Sciatic nerve (tissue), 2 donors: ENCODE measurements at regions not wholly inside any gene's neighbourhood (a gene's known extent, or its start where the extent isn't known, plus 50 kb on each side); places are given as distances from the start of the nearest gene placed in this dataset.

ENCODE experiments used
- ATAC-seq: fragments of 200-7000 bp; cut with Tn5 transposase; one replicate; pipeline ENCODE4 v1.9.1; 2020; ENCODE audit warnings: mild to moderate bottlenecking, moderate library complexity
- DNase-seq: peaks from one replicate; pipeline ENCODE4 v3.0.0-alpha.2; 2020; ENCODE audit warnings: low spot score
- intact Hi-C: fragments of 100-400 bp; cut with DNase I; formaldehyde crosslinking; loops from one replicate; pipeline ENCODE4 v1.14.2; 2022
- donor health status: DM: no; HTN: no; CAD: no.
- donor health status: DM: no; HTN: no; CAD: no.

DNA sequence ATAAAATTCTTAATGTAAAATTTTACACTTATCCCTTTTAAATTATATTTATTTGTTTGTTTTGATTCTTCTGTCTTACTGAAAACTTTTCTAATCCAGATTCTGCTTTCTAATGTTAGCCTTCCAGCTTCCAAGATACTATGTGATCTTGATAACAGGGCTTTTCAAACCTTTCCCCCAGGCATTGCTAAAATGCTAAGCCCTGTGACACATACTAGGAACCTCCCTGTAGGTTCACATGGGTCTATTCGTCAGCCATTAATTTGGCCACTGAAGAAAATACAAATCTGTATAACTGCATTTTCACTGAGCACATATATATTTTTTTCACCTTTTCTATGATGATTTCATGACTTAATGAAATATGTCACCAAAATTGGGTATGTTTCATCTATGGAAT is 92.8 kb upstream of the MAP4K3 start:
- intact Hi-C loops: no loop called here
- ATAC-seq: no peak

GRCh38 chr2:39530411-39530866 is 93.4 kb upstream of the MAP4K3 start:
- DNase-seq: no peak
- intact Hi-C loops: no loop called here
- ATAC-seq: no peak

More for the DNA sequence above, 92.8 kb upstream of the MAP4K3 start:
- no peak for DNase-seq

GRCh38 chr2:39531220-39531777 is 94.2 kb upstream of the MAP4K3 start:
- no peak for ATAC-seq

DNA sequence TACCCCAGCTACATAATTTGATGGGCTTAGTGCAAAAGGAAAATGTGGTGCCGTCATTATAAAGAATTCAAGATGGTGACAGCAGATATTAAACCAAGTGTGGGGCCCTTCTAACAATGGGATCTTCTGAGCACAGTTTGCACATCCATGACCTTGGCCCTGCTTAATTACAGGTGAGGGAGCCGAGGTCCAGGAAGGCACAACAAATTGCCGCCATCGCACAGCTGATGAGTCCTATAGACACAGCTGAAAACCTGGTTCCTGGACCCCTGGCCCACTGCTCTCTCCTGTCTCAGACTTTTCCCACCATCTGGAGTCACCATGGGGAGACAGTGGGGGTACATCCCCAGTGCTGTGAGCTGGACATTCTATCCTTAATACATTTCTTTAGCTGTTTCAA is 95.8 kb upstream of the MAP4K3 start:
- intact Hi-C loops: no loop called here
- ATAC-seq (no peak), DNase-seq (no peak)

More at GRCh38 chr2:39531220-39531777, 94.2 kb upstream of the MAP4K3 start:
- no peak for DNase-seq
- intact Hi-C loops: no loop called here

DNA sequence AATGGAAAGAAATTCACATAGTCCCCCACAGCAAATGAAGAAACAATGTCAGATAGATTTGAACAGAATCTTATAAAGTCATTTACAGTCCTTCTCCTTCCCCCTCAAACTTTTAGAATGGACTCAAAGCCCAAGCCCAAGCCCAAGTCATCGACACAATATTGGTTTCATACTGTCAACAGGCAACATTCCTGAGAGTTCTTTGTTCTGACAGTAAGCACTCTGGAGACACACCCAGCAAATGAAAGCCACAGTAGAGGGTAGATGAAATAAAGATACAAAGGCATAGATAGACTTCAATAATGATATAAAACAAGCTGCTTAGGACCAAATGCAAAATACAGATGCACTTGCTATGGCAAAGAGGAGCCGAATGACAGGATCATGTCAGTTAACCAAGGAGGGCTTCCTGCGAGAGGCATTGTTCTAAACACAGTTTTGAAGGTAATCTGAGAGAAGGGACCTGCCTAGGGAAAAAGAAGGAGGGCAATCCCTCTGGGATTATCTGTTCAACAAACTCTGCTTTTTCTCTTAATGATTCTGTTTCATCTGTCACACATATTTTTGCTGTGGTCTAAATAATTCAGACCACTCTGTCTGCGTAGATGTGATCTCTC is 97.1 kb upstream of the MAP4K3 start:
- ATAC-seq (no peak), DNase-seq (no peak)
- intact Hi-C loops: no loop called here

- no peak for DNase-seq
- intact Hi-C loops: no loop called here
- ATAC-seq: no peak
These were observed 98.6 kb upstream of the MAP4K3 start for GRCh38 chr2:39535636-39536185.

DNA sequence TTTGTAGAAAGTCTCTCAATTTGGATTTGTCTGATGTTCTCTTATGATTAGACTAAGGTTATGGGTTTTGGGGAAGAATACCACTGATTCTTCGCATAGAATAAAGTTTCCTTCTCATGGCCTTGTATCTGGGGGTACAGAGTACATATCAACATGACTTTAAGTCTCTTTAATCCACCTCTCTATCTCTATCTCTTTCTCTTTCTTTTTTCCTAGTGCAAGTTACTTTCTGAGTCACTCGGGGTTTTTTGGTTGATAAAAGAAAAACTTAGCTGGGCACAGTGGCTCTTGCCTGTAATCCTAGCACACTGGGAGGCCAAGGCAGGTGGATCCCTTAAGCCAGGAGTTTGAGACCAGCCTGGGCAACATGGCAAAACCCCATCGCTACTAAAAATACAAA is 100.1 kb upstream of the MAP4K3 start:
- no peak for DNase-seq
- ATAC-seq: no peak

DNA sequence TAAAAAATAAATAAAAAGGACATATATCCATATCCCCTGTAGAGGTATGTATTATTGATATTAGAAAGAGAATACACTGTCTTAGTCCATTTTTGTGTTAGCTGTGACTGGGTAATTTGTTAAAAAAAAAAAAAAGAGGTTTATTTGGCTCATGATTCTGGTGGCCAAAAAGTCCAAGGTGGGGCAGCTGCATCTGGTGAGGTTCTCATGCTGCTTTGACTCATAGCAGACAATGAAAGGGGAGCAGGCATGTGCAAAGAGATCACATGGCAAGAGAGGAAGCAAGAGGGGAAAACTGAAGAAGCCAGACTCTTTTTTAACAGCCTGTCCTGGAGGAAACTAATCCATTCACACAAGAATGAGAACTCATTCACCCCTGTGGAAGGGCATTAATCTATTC is 101.6 kb upstream of the MAP4K3 start:
- intact Hi-C loops: no loop called here
- no peak for ATAC-seq
- DNase-seq: no peak

More for the DNA sequence above, 100.1 kb upstream of the MAP4K3 start:
- intact Hi-C loops: no loop called here

DNA sequence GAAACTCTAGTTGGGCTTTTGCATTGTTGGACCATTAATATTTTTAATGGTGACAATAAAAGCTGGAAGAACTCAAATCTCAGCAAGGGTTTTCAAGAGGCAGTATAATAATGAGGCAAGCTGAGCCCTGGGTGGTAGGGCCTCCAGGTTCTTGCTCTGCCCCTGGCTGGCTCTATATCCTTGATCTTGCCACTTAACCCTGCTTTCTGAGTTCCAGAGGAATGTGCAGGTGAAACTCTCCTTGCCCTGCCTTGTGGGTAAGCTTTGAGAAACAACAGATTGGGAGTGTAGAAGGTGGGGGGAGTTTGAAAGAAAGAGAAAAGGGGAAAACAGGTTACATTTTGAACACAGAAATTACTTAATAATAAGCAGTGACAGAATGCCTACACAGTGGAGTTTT is 103.3 kb upstream of the MAP4K3 start:
- DNase-seq (no peak), ATAC-seq (no peak)
- intact Hi-C loops: no loop called here

GRCh38 chr2:39541011-39541930 is 104.2 kb upstream of the MAP4K3 start:
- ATAC-seq (no peak), DNase-seq (no peak)
- intact Hi-C loops: no loop called here

DNA sequence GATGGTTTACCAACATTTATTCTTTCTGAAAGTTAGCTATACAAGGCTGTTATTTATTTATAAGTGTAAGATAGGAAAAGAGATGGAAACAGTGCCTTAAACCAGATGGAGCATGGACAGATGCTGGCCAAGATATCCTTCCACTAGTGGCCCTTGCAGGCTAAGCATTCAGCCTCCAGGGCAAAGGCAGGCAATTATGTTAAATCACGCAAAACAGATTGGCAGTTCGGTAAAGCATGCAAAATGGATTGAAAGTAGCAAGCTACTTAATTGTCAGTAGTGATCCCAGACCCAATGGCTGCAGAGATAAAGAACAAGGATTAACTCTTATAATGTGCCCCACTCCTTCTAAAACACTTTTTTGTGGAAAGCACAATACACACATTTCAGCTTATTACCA is 105.4 kb upstream of the MAP4K3 start:
- intact Hi-C loops: no loop called here
- no peak for DNase-seq
- ATAC-seq: no peak

GRCh38 chr2:39545957-39546356 is 108.9 kb upstream of the MAP4K3 start:
- ATAC-seq (no peak), DNase-seq (no peak)
- intact Hi-C loops: no loop called here

DNA sequence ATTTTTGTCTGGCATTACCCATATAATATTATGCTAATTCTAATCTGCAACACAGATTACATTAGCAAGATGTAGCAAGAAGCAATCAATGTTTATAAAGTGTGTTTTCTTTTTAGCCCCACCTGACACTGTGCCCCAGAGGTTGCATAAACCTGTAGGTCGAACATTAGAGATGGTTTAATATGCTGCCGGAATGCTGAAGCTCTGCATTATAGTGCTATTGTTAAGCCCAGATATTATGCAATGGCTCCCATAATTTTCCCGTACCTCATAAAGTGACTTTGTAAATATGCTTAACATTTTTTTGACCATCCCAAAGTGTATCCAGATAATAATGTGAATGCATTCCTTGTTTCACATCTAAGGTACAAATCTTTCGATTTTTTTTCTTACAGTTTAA is 109.3 kb upstream of the MAP4K3 start:
- DNase-seq: no peak
- intact Hi-C loops: no loop called here
- ATAC-seq: no peak

- ATAC-seq (no peak), DNase-seq (no peak)
- intact Hi-C loops: no loop called here
These were observed 109.9 kb upstream of the MAP4K3 start for GRCh38 chr2:39546937-39547336.

DNA sequence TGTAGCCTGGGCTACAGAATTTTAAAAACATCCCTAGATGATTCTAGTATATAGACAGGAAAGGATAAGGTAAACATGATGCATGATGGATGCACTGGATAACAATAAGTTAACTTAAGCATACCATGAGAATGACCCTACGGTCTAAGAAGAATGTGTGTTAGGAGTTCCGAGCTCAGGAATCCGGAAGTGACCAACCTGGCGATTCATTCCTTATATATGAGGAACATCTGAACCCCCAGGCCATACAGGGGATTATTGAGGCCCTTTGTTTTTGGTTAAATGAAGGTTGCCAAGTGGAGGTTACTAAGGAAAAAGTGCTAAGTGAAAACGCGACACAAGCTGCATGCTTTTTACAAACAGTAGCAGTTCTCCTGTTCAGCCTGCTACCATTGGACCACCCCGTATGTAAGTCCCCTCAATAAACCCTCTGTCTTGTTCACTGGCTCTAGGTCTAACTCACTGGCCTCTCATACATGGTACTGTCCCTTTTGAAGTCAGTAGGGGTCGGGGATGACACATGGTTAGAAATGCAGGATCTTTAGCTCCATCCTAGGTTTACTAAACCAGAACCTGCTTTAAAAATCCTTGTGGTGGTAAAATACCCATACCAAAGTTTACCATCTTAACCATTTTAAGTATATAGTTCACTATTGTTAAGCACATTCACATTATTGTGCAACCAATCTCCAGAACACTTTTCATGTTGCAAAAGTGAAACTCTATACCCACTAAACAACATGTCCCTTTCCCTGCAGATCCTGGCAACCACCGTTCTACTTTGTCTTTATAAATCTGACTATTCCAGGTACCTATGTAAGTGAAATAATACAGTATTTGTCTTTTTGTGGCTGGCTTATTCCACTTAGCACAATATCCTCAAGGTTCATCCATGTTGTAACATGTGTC is 111.0 kb upstream of the MAP4K3 start:
- intact Hi-C loops: no loop called here
- ATAC-seq: no peak
- no peak for DNase-seq

DNA sequence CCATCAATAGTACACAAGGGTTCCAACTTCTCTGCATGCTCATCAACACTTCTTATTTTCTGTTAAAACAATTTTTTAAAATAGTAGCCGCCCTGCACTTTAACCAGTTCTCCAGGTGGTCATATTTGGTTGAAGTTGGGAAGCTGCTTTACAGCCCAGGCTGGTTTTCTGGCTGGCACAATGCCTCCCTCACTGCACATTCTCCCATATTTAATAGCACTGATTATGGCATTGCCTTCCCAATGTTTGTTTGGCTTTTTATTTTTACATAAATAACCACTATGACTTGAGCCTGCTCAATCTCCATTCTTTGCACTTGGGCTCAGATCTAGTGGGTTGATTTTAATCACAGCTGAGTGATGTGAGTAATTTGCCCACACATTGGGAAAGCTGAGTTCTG is 111.9 kb upstream of the MAP4K3 start:
- DNase-seq (no peak), ATAC-seq (no peak)
- intact Hi-C loops: no loop called here

DNA sequence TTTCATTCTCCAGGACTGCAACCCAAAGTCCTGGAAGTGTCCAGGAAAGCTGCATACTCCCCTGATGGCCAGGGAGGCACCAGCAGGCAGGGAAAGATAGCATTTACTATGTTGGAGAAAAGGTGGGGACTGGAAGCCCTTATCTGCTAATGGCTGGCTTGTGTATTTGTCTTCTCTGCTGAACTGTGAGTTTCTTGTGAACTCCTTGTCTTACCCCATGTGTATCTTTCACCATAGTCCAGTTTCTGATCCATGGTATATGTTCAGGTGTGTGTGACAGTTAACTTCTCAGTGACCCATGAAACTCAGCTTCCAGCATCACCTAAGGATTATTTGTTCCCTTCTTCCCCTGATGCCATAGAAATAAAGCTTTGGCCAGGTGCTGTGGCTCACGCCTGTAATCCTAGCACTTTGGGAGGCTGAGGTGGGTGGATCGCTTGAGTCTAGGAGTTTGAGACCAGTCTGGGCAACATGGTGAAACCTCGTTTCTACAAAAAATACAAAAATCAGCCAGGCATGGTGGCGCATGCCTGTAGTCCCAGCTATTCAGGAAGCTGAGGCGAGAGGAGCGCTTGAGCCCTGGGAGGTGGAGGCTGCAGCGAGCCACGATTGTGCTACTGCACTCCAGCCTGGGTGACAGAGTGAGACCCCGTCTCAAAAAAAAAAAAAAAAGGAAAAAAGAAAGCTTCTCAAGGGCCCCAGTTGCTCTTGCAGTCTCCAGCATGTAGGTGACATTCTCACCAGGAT is 112.8 kb upstream of the MAP4K3 start:
- no peak for ATAC-seq
- intact Hi-C loops: no loop called here
- DNase-seq: no peak

DNA sequence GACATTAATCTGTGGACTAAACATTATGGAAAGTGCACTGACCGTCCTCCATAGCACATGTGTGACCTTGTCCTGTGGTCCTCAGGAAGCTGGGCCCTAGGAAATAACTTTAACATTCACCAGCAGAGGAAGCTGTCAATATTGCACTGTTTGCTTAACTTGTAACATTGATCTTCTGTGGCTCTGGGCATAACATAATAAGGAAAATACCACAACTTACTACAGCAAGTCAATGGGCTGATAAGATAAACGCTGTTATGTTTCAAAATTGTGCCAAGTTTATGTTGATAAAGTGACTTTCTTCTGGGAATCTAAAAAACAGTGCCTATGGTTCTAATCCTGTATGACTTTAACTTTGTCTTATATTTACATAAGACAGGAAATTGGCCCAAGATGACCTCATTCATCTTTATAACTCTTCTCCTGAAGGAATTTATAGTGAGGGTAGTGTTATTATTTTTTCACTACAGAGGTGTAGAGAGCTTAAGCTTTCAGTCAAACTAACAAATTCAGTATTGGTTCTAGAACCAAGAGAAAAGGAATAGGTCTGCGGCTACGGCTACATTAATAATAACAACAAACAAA is 113.7 kb upstream of the MAP4K3 start:
- intact Hi-C loops: no loop called here
- DNase-seq (no peak), ATAC-seq (no peak)
